MM.1S (cell line): ENCODE measurements at regions not wholly inside any gene's neighbourhood (a gene's known extent, or its start where the extent isn't known, plus 50 kb on each side); places are given as distances from the start of the nearest gene placed in this dataset.

Experiments used
- DNase-seq: peaks from one replicate; pipeline ENCODE4 v3.0.0-alpha.2; 2015
- H2AFZ ChIP-seq: fragments of 300-600 bp; sonication (generic); 2 replicates; pipeline ENCODE4 v1.6.0; 2016; ENCODE audit warnings: antibody characterized with exemption, low read length
- H3F3A ChIP-seq: fragments of 300-600 bp; sonication (generic); 2 replicates; pipeline ENCODE4 v1.6.1; 2016; ENCODE audit warnings: mild to moderate bottlenecking, antibody characterized with exemption, low read length, moderate library complexity, mixed read lengths; ENCODE audit not compliant: insufficient read depth
- H3K27ac ChIP-seq: fragments of 300-600 bp; sonication (generic); 2 replicates; pipeline ENCODE4 v1.5.1; 2016; ENCODE audit warnings: mild to moderate bottlenecking, low read length
- H3K27me3 ChIP-seq: fragments of 300-600 bp; sonication (generic); replicated peaks from 2 replicates; pipeline ENCODE4 v1.6.0; 2016; ENCODE audit warnings: low read length; ENCODE audit not compliant: insufficient read depth
- H3K36me3 ChIP-seq: fragments of 300-600 bp; sonication (generic); replicated peaks from 2 replicates; pipeline ENCODE4 v1.6.1; 2016; ENCODE audit warnings: mild to moderate bottlenecking, low read length, mixed read lengths; ENCODE audit not compliant: insufficient read depth
- H3K4me1 ChIP-seq: fragments of 300-600 bp; sonication (generic); 2 replicates; pipeline ENCODE4 v1.6.1; 2016; ENCODE audit warnings: low read length, mixed read lengths
- H3K4me2 ChIP-seq: fragments of 300-600 bp; sonication (generic); 2 replicates; pipeline ENCODE4 v1.6.0; 2016; ENCODE audit warnings: low read depth, low read length
- H3K4me3 ChIP-seq: fragments of 300-600 bp; sonication (generic); 2 replicates; pipeline ENCODE4 v1.5.1; 2016; ENCODE audit warnings: low read length, mixed read lengths
- H3K79me2 ChIP-seq: fragments of 300-600 bp; sonication (generic); 2 replicates; pipeline ENCODE4 v1.6.1; 2016; ENCODE audit warnings: mixed run types, low read length, mixed read lengths
- H3K9ac ChIP-seq: fragments of 300-600 bp; sonication (generic); 2 replicates; pipeline ENCODE4 v1.6.1; 2016; ENCODE audit warnings: low read length, mixed read lengths
- H3K9me2 ChIP-seq: fragments of 300-600 bp; sonication (generic); replicated peaks from 2 replicates; pipeline ENCODE4 v1.6.1; 2016; ENCODE audit warnings: mild to moderate bottlenecking, low read length, mixed read lengths; ENCODE audit not compliant: insufficient read depth
- H3K9me3 ChIP-seq: fragments of 300-600 bp; sonication (generic); replicated peaks from 2 replicates; pipeline ENCODE4 v1.6.1; 2016; ENCODE audit warnings: mild to moderate bottlenecking, low read length, mixed read lengths; ENCODE audit not compliant: insufficient read depth
- H4K20me1 ChIP-seq: fragments of 300-600 bp; sonication (generic); 2 replicates; pipeline ENCODE4 v1.6.1; 2016; ENCODE audit warnings: mild to moderate bottlenecking, low read length, moderate library complexity, mixed read lengths; ENCODE audit not compliant: insufficient read depth
- CTCF ChIP-seq: fragments of 300-600 bp; sonication (generic); IDR thresholded peaks from 2 replicates; pipeline ENCODE4 v1.5.1; 2016; ENCODE audit warnings: antibody characterized with exemption, low read length, mixed read lengths
- EZH2 ChIP-seq: fragments of 300-600 bp; sonication (generic); optimal IDR thresholded peaks from 2 replicates; pipeline ENCODE3; 2017; ENCODE audit warnings: low read depth, mild to moderate bottlenecking, antibody characterized with exemption, low read length, mixed read lengths
- EZH2phosphoT487 ChIP-seq: fragments of 300-600 bp; sonication (generic); IDR thresholded peaks from 2 replicates; pipeline ENCODE4 v1.6.1; 2018; ENCODE audit warnings: antibody characterized with exemption, low read length

GRCh38 chr11:112822478-112823274 is 138.5 kb upstream of the NCAM1 start:
- DNase-seq, result no peak
- Histone ChIP-seq H3K9ac (no peak overlapping the region), H3K4me1 (no peaks in the 10 kb centered on the region), H3K27me3 (no peaks in the 10 kb centered on the region), H3F3A (no peaks in the 10 kb centered on the region), H3K9me3 (no peaks in the 10 kb centered on the region), H4K20me1 (no peaks in the 10 kb centered on the region), H3K4me2 (no peak overlapping the region), H3K9me2 (no peaks in the 10 kb centered on the region), H3K27ac (no peak overlapping the region), H2AFZ (no peak overlapping the region), H3K4me3 (no peak overlapping the region), H3K79me2 (no peaks in the 10 kb centered on the region), H3K36me3 (no peaks in the 10 kb centered on the region)
- no peak for TF ChIP-seq EZH2
- TF ChIP-seq EZH2phosphoT487, result no peak

- Histone ChIP-seq H3K36me3 (no peaks in the 10 kb centered on the region), H4K20me1 (no peaks in the 10 kb centered on the region), H3K79me2 (no peaks in the 10 kb centered on the region), H3K27ac (no peak overlapping the region), H3K4me2 (no peak overlapping the region), H3K9me3 (no peaks in the 10 kb centered on the region), H3K9ac (no peak overlapping the region), H3F3A (no peaks in the 10 kb centered on the region), H3K4me1 (no peaks in the 10 kb centered on the region), H3K4me3 (no peak overlapping the region), H3K27me3 (no peaks in the 10 kb centered on the region), H3K9me2 (no peaks in the 10 kb centered on the region), H2AFZ (no peak overlapping the region)
- TF ChIP-seq EZH2 (no peak), CTCF (no peak), EZH2phosphoT487 (no peak)
- no peak for DNase-seq
These were observed 135.2 kb upstream of the NCAM1 start for GRCh38 chr11:112826026-112826425.

- Histone ChIP-seq H4K20me1 (no peaks in the 10 kb centered on the region), H3K4me2 (no peak overlapping the region), H3K9ac (no peak overlapping the region), H3K27me3 (no peaks in the 10 kb centered on the region), H2AFZ (no peak overlapping the region), H3K4me3 (no peak overlapping the region), H3K9me2 (no peaks in the 10 kb centered on the region), H3K4me1 (no peaks in the 10 kb centered on the region), H3K36me3 (no peaks in the 10 kb centered on the region), H3K79me2 (no peaks in the 10 kb centered on the region), H3F3A (no peaks in the 10 kb centered on the region), H3K9me3 (no peaks in the 10 kb centered on the region), H3K27ac (no peak overlapping the region)
- no peak for TF ChIP-seq EZH2
- no peak for TF ChIP-seq CTCF
- no peak for TF ChIP-seq EZH2phosphoT487
- no peak for DNase-seq
These were observed 134.4 kb upstream of the NCAM1 start for GRCh38 chr11:112826788-112827187.

- Histone ChIP-seq H3K27ac (no peak overlapping the region), H3K9me2 (no peaks in the 10 kb centered on the region), H3K9me3 (no peaks in the 10 kb centered on the region), H3F3A (no peaks in the 10 kb centered on the region), H2AFZ (no peak overlapping the region), H3K4me1 (no peaks in the 10 kb centered on the region), H3K79me2 (no peaks in the 10 kb centered on the region), H3K9ac (no peak overlapping the region), H3K27me3 (no peaks in the 10 kb centered on the region), H3K4me2 (no peak overlapping the region), H3K36me3 (no peaks in the 10 kb centered on the region), H4K20me1 (no peaks in the 10 kb centered on the region), H3K4me3 (no peak overlapping the region)
- TF ChIP-seq CTCF (no peak), EZH2 (no peak), EZH2phosphoT487 (no peak)
- no peak for DNase-seq
These were observed 132.8 kb upstream of the NCAM1 start for GRCh38 chr11:112828421-112828820.
